ENCODE measurements at regions not wholly inside any gene's neighbourhood (a gene's known extent, or its start where the extent isn't known, plus 50 kb on each side); places are given as distances from the start of the nearest gene placed in this dataset.

DNA sequence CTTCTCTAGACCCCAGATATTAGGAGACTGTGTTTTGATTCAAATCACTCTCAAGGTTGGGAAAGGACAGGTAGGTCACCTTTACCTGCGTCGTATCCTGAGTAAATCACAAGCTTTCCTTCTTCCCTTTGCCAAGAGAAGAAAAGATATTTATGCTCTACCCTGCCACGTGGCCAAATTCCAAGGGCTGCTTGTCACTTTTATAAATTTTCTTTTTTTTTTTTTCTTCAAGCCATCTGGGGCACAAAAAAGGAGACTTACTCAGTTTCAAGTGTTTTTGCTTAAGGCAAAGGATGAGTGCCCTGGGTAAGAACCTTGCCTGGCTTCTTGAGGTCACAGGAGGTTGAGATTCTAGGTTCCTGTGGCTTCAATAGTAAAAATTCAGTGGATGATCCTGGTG is 285.1 kb downstream of the TMEM114 start:
- TF ChIP-seq, protein P1, sequence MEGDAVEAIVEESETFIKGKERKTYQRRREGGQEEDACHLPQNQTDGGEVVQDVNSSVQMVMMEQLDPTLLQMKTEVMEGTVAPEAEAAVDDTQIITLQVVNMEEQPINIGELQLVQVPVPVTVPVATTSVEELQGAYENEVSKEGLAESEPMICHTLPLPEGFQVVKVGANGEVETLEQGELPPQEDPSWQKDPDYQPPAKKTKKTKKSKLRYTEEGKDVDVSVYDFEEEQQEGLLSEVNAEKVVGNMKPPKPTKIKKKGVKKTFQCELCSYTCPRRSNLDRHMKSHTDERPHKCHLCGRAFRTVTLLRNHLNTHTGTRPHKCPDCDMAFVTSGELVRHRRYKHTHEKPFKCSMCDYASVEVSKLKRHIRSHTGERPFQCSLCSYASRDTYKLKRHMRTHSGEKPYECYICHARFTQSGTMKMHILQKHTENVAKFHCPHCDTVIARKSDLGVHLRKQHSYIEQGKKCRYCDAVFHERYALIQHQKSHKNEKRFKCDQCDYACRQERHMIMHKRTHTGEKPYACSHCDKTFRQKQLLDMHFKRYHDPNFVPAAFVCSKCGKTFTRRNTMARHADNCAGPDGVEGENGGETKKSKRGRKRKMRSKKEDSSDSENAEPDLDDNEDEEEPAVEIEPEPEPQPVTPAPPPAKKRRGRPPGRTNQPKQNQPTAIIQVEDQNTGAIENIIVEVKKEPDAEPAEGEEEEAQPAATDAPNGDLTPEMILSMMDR (IDR thresholded peaks at IDR 0.05): no peak
- no peak for TF ChIP-seq POLR2A (IDR thresholded peaks at IDR 0.05)

Data from vagina (tissue), 2 donors.